Tibial nerve (tissue), 4 donors: ENCODE measurements at regions not wholly inside any gene's neighbourhood (a gene's known extent, or its start where the extent isn't known, plus 50 kb on each side); places are given as distances from the start of the nearest gene placed in this dataset.

ENCODE experiments used
- DNase-seq, 2 donors: peaks; one replicate each; pipeline ENCODE4 v3.0.0-alpha.2; 2019; ENCODE audit warnings: low spot score in 2 of 2
- H3K27ac ChIP-seq, 4 donors: fragments of 200-600 bp; sonication (generic) in 3 of 4; one replicate each; pipeline ENCODE4 v1.5.1; 2017 to 2019; ENCODE audit warnings: mild to moderate bottlenecking in 1 of 4
- H3K27me3 ChIP-seq, 2 donors: fragments of 200-600 bp; sonication (generic) in 1 of 2; one replicate each; pipeline versions ENCODE4 v1.5.1 to v1.6.0; 2017 to 2019
- H3K36me3 ChIP-seq, 3 donors: fragments of 200-600 bp; sonication (generic); one replicate each; pipeline ENCODE4 v1.5.1; 2018 to 2019
- H3K4me1 ChIP-seq, 4 donors: fragments of 200-600 bp; sonication (generic) in 3 of 4; one replicate each; pipeline ENCODE4 v1.5.1; 2017 to 2019
- H3K4me3 ChIP-seq, 4 donors: fragments of 200-600 bp; sonication (generic) in 3 of 4; one replicate each; pipeline ENCODE4 v1.5.1; 2017 to 2019; ENCODE audit warnings: mild to moderate bottlenecking in 1 of 4, moderate library complexity in 1 of 4
- H3K9me3 ChIP-seq, 4 donors: fragments of 200-600 bp; sonication (generic) in 3 of 4; one replicate each; pipeline ENCODE4 v1.5.1; 2017 to 2019
- EP300 ChIP-seq, 2 donors: sonication (generic); formaldehyde crosslinking; IDR thresholded peaks; one replicate each; pipeline ENCODE4 v1.6.1; 2017; ENCODE audit warnings: antibody characterized with exemption in 2 of 2, mild to moderate bottlenecking in 1 of 2
- POLR2A ChIP-seq, 2 donors: fragments of 450-650 bp; IDR thresholded peaks; one replicate each; pipeline ENCODE4 v1.6.1; 2017; ENCODE audit warnings: antibody characterized with exemption in 2 of 2, mild to moderate bottlenecking in 2 of 2, moderate library complexity in 2 of 2
- WGBS, 2 donors: methylation state at CpG; one replicate each; pipeline ENCODE4 v1.1.5; 2018; 5-methylcytosine and 5-hydroxymethylcytosine counted together
- TF ChIP-seq, protein P1 (sequence below), 5 experiments: fragments of 200-600 bp in 3 of 5; fragments of 450-650 bp in 2 of 5; sonication (generic) in 3 of 5; IDR thresholded peaks; one replicate each; pipeline ENCODE4 v1.5.1; 2016 to 2019; ENCODE audit warnings: antibody characterized with exemption in 5 of 5, mild to moderate bottlenecking in 3 of 5, moderate library complexity in 2 of 5

DNA sequence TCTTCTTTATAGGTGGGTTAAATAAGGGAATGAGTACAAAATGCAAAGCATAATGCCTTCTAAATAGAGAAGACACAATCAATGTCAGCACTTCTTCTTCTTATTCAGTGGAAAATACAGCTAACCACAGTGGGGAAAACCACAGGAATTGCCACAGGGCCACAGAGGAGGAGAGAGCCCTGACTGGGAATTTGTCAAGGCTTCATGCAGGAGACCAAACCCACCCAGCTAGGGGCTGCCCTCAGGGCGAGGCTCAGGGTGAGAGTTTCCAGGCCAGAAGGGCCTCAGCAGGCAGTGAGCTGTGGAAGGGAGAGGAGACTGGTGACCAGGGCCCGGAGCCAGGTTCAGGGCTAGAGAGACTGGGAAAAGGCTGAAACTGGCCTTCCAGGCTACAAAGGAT, 279.1 kb downstream of the MSX2 start:
- TF ChIP-seq, protein P1, sequence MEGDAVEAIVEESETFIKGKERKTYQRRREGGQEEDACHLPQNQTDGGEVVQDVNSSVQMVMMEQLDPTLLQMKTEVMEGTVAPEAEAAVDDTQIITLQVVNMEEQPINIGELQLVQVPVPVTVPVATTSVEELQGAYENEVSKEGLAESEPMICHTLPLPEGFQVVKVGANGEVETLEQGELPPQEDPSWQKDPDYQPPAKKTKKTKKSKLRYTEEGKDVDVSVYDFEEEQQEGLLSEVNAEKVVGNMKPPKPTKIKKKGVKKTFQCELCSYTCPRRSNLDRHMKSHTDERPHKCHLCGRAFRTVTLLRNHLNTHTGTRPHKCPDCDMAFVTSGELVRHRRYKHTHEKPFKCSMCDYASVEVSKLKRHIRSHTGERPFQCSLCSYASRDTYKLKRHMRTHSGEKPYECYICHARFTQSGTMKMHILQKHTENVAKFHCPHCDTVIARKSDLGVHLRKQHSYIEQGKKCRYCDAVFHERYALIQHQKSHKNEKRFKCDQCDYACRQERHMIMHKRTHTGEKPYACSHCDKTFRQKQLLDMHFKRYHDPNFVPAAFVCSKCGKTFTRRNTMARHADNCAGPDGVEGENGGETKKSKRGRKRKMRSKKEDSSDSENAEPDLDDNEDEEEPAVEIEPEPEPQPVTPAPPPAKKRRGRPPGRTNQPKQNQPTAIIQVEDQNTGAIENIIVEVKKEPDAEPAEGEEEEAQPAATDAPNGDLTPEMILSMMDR (IDR thresholded peaks at IDR 0.05) = no peak
- TF ChIP-seq POLR2A (IDR thresholded peaks at IDR 0.05) (no peak), EP300 (IDR thresholded peaks at IDR 0.05) (no peak)
- no peak overlapping the region for H3K4me3 ChIP-seq
- no peak for DNase-seq
- H3K9me3 ChIP-seq = peaks cover 0 to 15% (median 0%) of the 10 kb centered on the region in 4 donors
- 68 to 77% methylated on average over 2 of the region's 2 CpGs for WGBS, 2 donors
- H3K36me3 ChIP-seq = no peaks in the 10 kb centered on the region
- no peaks in the 10 kb centered on the region for H3K4me1 ChIP-seq
- no peak overlapping the region for H3K27ac ChIP-seq
- H3K27me3 ChIP-seq = no peaks in the 10 kb centered on the region

DNA sequence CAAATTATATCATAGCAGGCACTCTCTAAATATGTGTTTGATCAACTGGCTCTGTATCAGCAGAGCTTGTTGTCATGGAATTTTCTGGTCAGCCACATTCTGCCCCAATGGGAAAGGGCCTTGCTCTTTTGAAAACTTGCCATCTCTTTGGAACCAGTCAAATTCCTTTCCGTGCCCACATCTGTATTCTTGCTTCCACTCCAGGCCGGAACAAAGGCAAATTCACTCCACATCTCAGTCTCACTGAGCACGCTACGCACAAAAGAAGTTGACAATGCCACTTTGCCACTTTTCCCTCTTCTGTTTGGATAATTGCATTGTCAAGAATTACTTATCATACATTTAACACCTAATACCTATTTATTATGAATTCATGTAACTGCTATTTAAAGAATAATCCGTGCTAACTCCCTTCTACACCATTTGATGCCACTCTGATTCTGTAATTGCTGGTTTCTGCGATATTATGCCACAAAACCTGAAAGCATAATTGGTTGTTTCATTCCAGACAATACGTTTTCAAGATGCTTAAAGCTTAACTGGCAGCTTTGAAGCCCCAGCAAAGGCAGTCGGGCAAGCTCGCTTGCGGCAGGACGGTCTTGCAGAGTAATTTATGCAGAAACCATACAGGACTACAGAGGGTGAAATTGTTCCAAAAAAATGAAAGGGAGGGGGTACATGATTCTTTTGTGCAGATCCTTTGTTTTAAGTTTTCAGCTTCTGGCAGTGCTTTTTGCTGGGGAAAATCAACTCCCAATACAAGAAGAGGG, 277.7 kb downstream of the MSX2 start:
- DNase-seq = no peak
- H3K4me3 ChIP-seq = no peak overlapping the region
- TF ChIP-seq, protein P1 (IDR thresholded peaks at IDR 0.05) = no peak
- no peak for TF ChIP-seq POLR2A (IDR thresholded peaks at IDR 0.05)
- peaks cover 0 to 22% (median 0%) of the 10 kb centered on the region in 4 donors for H3K9me3 ChIP-seq
- H3K36me3 ChIP-seq = no peaks in the 10 kb centered on the region
- H3K27ac ChIP-seq = no peak overlapping the region
- H3K4me1 ChIP-seq = no peaks in the 10 kb centered on the region
- H3K27me3 ChIP-seq = no peaks in the 10 kb centered on the region
- WGBS, 2 donors = 46 to 47% methylated on average over 11 of the region's 11 CpGs

DNA sequence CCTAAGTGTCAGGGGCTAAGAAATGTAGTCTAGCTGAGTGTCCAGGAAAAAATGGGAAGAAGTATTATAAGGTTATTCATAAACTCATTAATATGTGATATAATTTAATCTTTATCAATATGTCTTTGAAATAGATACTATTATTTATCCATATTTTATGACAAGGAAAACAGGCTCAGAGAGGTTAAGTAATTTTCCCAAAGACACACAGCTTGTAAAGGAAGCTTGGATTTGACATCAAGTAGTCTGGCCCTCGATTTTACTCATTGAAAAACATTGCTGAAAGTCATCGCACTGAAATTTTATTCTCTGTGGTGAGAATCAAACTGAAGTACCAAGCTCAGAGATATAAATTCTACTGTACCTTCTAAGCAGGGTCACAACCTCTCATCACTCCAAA, 276.9 kb downstream of the MSX2 start:
- TF ChIP-seq POLR2A (IDR thresholded peaks at IDR 0.05) (no peak), EP300 (IDR thresholded peaks at IDR 0.05) (no peak)
- TF ChIP-seq, protein P1 (IDR thresholded peaks at IDR 0.05) = no peak
- no peaks in the 10 kb centered on the region for H3K27me3 ChIP-seq
- no peaks in the 10 kb centered on the region for H3K4me1 ChIP-seq
- no peak overlapping the region for H3K27ac ChIP-seq
- no peak for DNase-seq
- H3K4me3 ChIP-seq = no peak overlapping the region
- WGBS, 2 donors = 66 to 84% methylated on average over 2 of the region's 2 CpGs
- no peaks in the 10 kb centered on the region for H3K36me3 ChIP-seq
- peaks cover 0 to 22% (median 0%) of the 10 kb centered on the region in 4 donors for H3K9me3 ChIP-seq

DNA sequence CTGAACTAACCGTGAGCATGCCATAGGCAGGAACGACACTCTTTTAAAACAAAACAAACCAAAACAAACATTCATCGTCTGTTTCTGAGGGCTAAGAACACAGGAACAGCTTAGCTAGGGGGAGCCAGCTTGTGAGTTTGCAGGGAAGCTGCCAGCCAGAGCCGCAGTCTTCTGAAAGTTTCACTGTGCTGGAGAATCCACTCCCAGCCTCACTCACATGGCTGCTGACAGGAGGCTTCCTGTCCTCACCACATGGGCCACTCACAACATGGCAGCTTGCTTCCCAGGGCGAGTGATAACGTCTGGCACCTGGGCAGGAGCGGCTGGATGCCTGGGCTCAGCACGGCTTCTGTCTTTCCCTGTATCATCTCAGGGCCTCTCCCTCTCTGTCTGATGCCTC, 275.2 kb downstream of the MSX2 start:
- H3K4me3 ChIP-seq = no peak overlapping the region
- no peak for DNase-seq
- no peaks in the 10 kb centered on the region for H3K36me3 ChIP-seq
- H3K27ac ChIP-seq = no peak overlapping the region
- no peaks in the 10 kb centered on the region for H3K27me3 ChIP-seq
- no peak for TF ChIP-seq POLR2A (IDR thresholded peaks at IDR 0.05)
- TF ChIP-seq, protein P1 (IDR thresholded peaks at IDR 0.05) = no peak
- TF ChIP-seq EP300 (IDR thresholded peaks at IDR 0.05) = no peak
- WGBS, 2 donors = 41 to 61% methylated on average over 8 of the region's 8 CpGs
- H3K9me3 ChIP-seq = peaks cover 0 to 22% (median 0%) of the 10 kb centered on the region in 4 donors
- no peaks in the 10 kb centered on the region for H3K4me1 ChIP-seq

DNA sequence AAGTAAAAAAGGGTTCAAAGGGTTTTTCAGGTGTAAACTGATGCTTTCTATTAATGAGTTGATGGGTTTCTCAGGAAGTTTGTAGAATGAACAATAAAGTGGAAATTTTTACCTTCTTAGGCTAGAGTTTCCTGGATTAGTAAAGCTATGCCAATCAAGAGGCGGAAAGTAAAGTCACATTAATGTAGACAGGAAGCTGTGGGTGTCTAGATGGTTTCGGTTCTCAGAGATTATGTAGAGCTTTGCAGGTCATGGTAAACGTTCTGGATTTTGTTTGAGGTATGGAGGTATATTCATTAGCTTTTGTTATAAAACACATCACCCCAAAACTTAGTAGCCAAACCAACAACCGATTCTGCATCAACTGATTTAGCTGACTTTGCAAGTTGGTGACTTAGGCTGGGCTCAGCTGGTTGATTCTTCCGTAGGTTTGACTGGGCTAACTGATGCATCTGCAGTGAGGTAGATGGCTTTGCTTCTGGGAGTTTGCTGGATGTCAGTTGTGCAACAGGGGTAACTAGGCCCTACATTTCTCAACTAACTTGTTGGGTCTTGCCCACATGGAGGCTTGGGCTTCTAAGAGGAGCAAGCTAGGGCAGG, 273.8 kb downstream of the MSX2 start:
- Histone ChIP-seq H3K27me3 (no peaks in the 10 kb centered on the region), H3K4me1 (no peaks in the 10 kb centered on the region), H3K36me3 (no peaks in the 10 kb centered on the region), H3K9me3 (peaks cover 0 to 22% (median 0%) of the 10 kb centered on the region in 4 donors), H3K4me3 (no peak overlapping the region), H3K27ac (no peak overlapping the region)
- no peak for DNase-seq
- TF ChIP-seq POLR2A (IDR thresholded peaks at IDR 0.05) (no peak), EP300 (IDR thresholded peaks at IDR 0.05) (no peak)
- TF ChIP-seq, protein P1 (IDR thresholded peaks at IDR 0.05) = no peak
- WGBS, 2 donors = 83 to 94% methylated on average over 5 of the region's 5 CpGs
